ENCODE measurements at regions not wholly inside any gene's neighbourhood (a gene's known extent, or its start where the extent isn't known, plus 50 kb on each side); places are given as distances from the start of the nearest gene placed in this dataset.

- no peak for DNase-seq
These were observed 223.2 kb downstream of the PCDH7 start for GRCh38 chr4:30943356-30943755.

GRCh38 chr4:30945586-30945985 lies 225.4 kb downstream of the PCDH7 start:
- DNase-seq, result no peak

GRCh38 chr4:30946288-30946687 lies 226.1 kb downstream of the PCDH7 start:
- DNase-seq, result no peak

GRCh38 chr4:30948653-30949052 lies 228.5 kb downstream of the PCDH7 start:
- DNase-seq, result peak; percentile 44

- no peak for DNase-seq
These were observed 230.6 kb downstream of the PCDH7 start for GRCh38 chr4:30950737-30951136.

GRCh38 chr4:30952526-30953219 lies 232.5 kb downstream of the PCDH7 start:
- DNase-seq, result no peak

GRCh38 chr4:30953799-30954198 lies 233.6 kb downstream of the PCDH7 start:
- no peak for DNase-seq

GRCh38 chr4:30956916-30957315 lies 236.7 kb downstream of the PCDH7 start:
- peak; percentile 53 for DNase-seq

GRCh38 chr4:30957706-30958105 lies 237.5 kb downstream of the PCDH7 start:
- no peak for DNase-seq

GRCh38 chr4:30959781-30960485 lies 239.8 kb downstream of the PCDH7 start:
- no peak for DNase-seq

- no peak for DNase-seq
These were observed 242.8 kb downstream of the PCDH7 start for GRCh38 chr4:30962939-30963338.

- no peak for DNase-seq
These were observed 248.8 kb downstream of the PCDH7 start for GRCh38 chr4:30968926-30969325.

- no peak for DNase-seq
These were observed 252.4 kb downstream of the PCDH7 start for GRCh38 chr4:30972542-30972941.

- DNase-seq, result no peak
These were observed 253.8 kb downstream of the PCDH7 start for GRCh38 chr4:30973993-30974392.

GRCh38 chr4:30979402-30979801 lies 259.2 kb downstream of the PCDH7 start:
- no peak for DNase-seq

- no peak for DNase-seq
These were observed 269.3 kb downstream of the PCDH7 start for GRCh38 chr4:30989508-30989907.

GRCh38 chr4:30996841-30997240 lies 276.7 kb downstream of the PCDH7 start:
- no peak for DNase-seq

- no peak for DNase-seq
These were observed 284.9 kb downstream of the PCDH7 start for GRCh38 chr4:31005037-31005436.

GRCh38 chr4:31007858-31008257 lies 287.7 kb downstream of the PCDH7 start:
- DNase-seq, result no peak

GRCh38 chr4:31009926-31010325 lies 289.8 kb downstream of the PCDH7 start:
- DNase-seq, result no peak

- DNase-seq, result no peak
These were observed 295.0 kb downstream of the PCDH7 start for GRCh38 chr4:31015123-31015522.

GRCh38 chr4:31016322-31017061 lies 296.3 kb downstream of the PCDH7 start:
- no peak for DNase-seq

GRCh38 chr4:31020363-31020762 lies 300.2 kb downstream of the PCDH7 start:
- DNase-seq, result peak; percentile 26

- DNase-seq, result no peak
These were observed 300.8 kb downstream of the PCDH7 start for GRCh38 chr4:31021008-31021407.
